Astrocyte of the spinal cord (primary cell): ENCODE measurements at regions not wholly inside any gene's neighbourhood (a gene's known extent, or its start where the extent isn't known, plus 50 kb on each side); places are given as distances from the start of the nearest gene placed in this dataset.

Source experiments
- DNase-seq: peaks from one replicate; pipeline ENCODE4 v3.0.0; 2011; ENCODE audit warnings: low read depth, low spot score
- H3K4me3 ChIP-seq: 2 replicates; pipeline ENCODE4 v1.5.1; 2011; ENCODE audit warnings: low read depth, mild to moderate bottlenecking, low read length, moderate library complexity
- in situ Hi-C: cut with HindIII; loops from 2 replicates; pipeline ENCODE4 v1.10.0; 2017; ENCODE audit warnings: low sequenced_read_pairs
- TF ChIP-seq, protein P1 (sequence below): IDR thresholded peaks from 2 replicates; pipeline ENCODE4 v1.5.1; 2012; ENCODE audit warnings: low read depth, mild to moderate bottlenecking, low read length, inconsistent platforms

DNA sequence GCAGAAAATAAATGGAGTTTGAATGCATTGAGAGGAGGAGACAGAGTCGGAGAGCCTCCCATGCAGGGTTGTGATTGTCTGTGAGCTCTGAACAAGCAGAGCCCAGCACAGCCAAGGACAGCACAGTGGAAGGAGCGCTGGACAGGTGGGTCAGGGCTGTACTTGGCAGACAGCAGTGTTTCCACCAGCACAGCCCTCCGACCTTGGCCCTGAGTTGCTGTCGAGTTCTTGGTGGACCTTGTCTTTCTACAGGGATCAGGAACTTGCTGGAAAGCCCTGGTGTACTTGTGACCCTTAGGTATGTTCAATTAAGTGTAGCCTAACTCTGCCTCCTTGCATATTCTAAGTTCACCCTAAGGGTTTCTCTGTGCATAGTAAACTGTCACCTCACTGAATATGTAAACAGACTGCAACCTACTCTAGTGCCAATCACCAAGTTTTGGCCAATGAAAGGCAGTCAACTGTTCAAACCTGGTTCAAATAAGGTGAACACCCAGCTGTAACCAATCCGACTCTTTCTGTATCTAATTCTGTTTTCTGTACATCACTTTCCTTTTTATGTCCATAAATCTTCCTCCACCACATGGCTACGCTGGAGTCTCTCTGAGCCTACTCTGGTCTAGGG, 86.6 kb upstream of the SLC25A33 start:
- no peak for DNase-seq
- TF ChIP-seq, protein P1, sequence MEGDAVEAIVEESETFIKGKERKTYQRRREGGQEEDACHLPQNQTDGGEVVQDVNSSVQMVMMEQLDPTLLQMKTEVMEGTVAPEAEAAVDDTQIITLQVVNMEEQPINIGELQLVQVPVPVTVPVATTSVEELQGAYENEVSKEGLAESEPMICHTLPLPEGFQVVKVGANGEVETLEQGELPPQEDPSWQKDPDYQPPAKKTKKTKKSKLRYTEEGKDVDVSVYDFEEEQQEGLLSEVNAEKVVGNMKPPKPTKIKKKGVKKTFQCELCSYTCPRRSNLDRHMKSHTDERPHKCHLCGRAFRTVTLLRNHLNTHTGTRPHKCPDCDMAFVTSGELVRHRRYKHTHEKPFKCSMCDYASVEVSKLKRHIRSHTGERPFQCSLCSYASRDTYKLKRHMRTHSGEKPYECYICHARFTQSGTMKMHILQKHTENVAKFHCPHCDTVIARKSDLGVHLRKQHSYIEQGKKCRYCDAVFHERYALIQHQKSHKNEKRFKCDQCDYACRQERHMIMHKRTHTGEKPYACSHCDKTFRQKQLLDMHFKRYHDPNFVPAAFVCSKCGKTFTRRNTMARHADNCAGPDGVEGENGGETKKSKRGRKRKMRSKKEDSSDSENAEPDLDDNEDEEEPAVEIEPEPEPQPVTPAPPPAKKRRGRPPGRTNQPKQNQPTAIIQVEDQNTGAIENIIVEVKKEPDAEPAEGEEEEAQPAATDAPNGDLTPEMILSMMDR: no peak
- no peak overlapping the region for H3K4me3 ChIP-seq
- in situ Hi-C loops: no loop called here

DNA sequence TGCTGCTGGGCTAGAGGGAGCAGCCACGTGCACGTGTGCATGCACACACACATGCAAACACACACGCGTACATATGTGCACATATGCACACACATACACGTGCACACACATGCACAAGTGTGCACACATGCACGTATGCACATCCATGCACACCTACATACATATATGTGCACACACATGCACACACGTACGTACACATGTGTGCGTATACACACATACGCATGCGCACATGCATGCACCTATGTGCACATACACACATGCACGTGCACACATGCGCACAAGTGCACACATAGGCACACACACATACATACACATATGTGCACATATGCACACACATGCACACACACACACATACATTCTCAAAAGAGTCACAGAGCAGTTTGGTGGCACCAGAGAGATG, 85.9 kb upstream of the SLC25A33 start:
- in situ Hi-C loops: no loop called here
- TF ChIP-seq, protein P1: no peak
- H3K4me3 ChIP-seq: no peak overlapping the region
- no peak for DNase-seq

DNA sequence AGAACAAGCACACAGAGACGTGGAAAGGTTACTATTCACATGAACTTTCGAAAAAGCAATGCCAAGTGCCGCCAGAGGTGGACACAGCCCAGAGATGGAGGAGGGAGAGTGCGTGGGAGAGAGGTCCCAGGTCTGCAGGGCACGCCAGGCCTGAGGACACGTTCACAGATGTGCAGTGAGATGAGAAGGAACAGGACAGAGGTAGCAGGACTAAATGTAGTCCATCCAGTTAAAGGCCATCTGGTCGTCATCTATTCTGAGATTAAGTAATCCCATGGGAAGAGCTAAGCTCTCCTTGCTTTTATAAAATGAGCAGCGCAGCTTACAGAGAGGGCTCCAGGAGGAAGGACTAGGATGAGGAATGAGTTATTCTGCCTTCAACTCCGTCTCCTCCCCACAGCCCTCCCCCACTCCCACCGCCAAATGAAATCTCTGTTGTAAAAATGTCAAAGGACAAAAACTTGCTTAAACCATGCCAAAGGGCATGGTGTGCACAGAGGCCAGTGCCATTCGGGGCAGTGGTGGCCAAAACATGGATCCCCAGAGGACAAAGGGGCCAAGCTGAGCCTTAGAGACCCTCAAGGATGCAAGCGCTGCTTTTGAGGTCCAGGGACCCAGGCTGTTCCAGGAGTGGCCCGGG, 85.4 kb upstream of the SLC25A33 start:
- H3K4me3 ChIP-seq: no peak overlapping the region
- DNase-seq: no peak
- in situ Hi-C loops: no loop called here
- TF ChIP-seq, protein P1: no peak

DNA sequence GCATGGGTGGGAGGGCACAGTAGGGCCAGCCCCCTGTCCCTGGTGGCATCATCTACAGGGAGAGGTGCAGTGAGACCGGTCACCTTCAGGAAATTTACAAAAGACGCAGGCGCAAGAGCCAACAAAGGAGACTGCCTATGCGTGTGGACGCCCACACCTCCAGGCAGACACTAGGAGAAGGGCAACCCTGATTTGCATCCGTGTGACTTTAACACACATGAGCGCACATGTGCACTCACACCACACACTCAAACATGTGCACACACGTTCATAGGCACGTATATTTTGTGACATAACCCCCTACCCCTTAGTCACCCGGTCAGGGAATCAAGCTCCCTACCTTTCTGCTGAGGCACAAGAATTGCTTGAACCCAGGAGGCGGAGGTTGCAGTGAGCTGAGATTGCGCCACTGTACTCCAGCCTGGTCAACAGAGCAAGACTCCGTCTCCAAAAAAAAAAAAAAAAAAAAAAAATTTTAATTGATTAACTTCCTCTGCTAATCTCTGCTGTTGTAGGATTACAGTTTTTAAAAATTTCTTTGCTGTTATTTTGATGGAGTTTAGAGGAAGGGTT, 84.7 kb upstream of the SLC25A33 start:
- DNase-seq: no peak
- no peak overlapping the region for H3K4me3 ChIP-seq
- in situ Hi-C loops: no loop called here
- TF ChIP-seq, protein P1: no peak

DNA sequence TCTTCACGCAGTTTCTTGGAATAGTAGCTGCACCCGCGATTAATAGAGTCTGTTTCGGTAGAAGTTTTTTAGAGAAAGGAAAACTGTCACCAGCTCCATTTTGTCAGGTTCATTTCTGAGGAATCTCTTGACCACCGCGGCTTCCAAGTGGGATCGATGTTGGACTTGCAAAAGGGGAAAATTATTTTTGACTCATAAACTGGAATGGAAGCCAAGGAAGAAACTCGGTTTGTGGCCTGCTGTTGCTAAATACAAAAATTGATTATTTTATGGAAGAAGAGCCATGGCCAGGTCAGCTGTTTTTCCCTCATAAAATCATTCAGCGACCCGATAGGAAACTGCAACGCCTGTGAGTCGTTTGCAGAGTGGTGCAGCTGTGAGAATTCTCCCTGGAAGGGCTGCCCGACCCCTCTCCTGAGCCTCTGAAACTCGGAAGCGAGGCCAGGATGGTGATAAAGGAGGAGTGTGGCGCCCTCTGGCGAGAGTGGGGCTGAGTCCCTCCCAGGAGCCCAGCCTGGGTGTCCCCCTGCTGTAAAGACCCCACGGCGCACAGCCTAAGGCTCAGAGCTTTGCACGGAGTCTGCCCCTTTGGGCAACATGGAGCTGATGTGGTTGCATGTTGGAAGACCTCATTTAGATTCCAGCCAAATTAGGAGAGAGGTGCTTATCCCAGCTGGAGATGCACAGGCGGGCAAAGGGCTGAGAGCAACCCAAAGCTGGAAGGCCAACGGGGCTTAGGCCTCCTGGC, 83.6 kb upstream of the SLC25A33 start:
- in situ Hi-C loops: no loop called here
- DNase-seq: peak; percentile 59
- no peak overlapping the region for H3K4me3 ChIP-seq
- TF ChIP-seq, protein P1: peak; percentile 87

DNA sequence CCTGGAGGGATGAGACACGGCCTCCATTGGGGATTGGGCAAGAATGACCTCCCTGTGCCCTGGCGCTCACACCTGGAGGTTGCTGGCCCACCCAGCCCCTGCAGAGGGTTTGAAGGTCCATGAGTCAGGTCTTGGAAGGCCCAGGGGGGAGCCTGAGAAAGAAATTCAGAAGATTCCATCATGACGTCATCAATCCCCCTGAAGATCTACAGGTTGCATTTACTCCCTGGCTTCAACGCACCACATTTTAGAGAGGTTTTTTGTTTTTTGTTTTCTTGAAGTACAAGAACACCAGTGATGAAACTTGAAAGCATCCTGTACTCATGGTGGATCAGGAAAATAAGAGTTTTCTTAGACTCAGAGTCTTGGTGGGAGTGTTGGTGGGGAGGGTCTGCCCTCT, 82.4 kb upstream of the SLC25A33 start:
- TF ChIP-seq, protein P1: no peak
- DNase-seq: no peak
- H3K4me3 ChIP-seq: no peak overlapping the region
- in situ Hi-C loops: no loop called here
